ENCODE measurements at regions not wholly inside any gene's neighbourhood (a gene's known extent, or its start where the extent isn't known, plus 50 kb on each side); places are given as distances from the start of the nearest gene placed in this dataset.

DNA sequence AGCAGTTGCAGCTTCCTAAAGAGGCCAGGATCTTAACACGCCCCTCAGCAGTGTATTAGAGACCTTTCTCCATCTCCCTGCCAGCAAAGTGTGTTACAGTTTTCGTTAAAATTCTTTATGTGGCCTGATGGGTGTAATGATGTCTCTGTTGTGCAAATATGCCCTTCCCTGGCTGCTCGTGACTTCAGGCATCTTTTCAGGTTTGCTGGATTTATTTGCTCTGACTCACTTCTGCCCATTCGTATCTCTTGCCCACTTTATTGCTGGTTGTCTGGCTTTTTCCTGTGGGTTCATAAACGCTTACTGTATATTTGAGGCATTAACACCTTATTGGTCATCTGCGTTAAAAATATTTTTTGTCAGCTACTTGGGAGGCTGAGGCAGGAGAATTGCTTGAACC is 134.5 kb downstream of the ASB1 start:
- no peak for DNase-seq (ENCODE audit: low read depth)

- DNase-seq (ENCODE audit: low read depth) = no peak
These were observed 135.7 kb downstream of the ASB1 start for GRCh38 chr2:238562446-238562845.

DNA sequence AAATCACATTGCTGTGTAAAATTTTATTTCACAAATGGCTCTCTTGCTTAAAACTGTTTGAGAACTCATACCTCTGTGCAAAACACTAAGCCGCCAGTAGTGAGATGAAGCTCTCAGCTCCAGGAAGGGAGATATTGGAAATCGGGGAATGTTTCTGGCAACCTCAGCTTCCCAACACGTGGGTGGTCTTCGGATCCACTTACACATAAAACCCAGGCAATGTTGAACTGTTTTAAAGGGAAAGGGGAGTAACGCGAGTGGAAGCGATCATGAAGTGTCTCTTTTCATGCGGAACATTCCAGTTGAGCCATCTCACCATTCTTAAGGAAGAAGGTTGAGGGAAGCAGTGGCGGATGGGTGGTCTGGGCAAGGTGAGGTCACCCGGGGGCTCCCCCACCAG is 136.8 kb downstream of the ASB1 start:
- DNase-seq (ENCODE audit: low read depth) = no peak

DNA sequence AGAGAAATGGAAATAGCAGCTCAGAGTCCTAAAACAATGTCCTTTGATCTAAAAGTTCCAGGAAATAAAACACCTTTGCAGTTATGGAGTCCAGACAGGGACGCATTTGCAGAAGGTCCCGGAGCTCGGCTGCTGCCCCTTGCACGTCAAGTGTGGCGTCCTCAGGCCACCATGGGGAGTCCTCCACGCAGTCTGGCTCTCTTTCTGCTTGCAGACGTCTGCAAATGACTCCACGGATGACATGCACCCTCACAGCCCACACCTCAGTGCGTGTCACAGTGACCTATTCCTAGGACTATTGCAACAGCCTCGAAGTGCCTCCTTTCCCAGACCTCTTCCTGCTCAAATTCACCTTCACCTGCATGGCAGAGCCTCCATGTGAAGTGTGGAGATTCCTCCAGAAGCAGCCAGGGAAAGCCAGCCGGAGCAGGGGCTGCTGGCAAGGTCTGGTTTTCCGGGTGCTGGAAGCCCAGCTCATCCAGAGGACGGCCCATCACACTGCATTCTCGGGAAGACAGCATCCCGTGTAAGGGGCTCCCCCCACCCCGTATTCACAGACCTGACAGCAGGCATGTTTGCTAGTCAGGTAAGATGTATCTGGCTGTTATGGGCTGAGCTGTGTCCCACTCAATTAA is 137.7 kb downstream of the ASB1 start:
- no peak for DNase-seq (ENCODE audit: low read depth)

DNA sequence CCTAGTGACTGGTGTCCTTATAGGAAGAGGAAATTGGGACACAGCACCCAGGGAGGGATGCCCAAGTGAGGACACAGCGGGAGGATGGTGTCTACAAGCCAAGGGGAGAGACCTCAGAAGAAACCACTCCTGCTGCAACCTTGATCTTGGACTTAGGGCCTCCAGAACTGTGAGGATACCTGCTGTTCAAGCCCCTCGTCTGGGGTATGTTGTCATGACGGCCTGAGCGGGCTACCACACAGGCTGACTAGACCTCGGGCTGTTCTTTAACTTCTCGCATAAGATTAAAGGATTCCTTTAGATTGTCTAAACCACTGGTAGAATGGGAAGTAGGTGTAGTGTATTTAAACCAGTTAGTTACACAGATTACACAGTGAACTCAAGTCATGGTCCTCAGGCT is 138.3 kb downstream of the ASB1 start:
- DNase-seq (ENCODE audit: low read depth) = no peak

DNA sequence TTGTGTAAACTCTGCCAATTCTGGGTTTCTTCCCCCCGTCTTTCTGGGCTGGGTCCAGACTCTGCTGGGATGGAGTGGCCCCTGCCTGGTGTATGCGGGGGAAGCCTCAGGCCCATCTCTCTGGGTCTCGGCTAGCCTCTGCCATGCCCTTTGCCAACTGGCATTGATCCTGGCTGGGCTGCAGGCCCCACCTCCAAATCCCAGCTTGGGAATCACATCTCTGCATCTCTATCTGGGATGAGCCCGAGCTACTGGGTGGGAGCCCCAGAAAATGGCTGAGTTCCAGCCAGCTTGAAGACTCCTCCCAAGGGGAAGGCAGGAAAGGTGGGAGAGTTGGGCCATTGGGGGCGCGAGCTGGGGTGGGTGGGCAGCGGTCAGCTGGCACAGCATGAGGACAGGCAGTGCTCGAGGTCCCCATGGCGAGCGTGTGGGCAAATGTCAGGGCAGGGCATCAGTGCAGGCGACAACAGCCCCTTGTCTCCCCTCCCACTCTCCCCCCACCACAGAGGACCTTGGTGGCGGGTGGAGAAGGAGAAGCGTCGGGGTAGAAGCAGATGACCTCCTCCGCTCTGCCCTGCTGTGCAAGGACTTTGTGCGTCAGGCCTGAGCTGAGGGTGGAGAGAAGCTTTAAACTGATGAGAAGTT is 139.4 kb downstream of the ASB1 start:
- no peak for DNase-seq (ENCODE audit: low read depth)

- DNase-seq (ENCODE audit: low read depth) = no peak
These were observed 140.5 kb downstream of the ASB1 start for GRCh38 chr2:238567067-238567855.

DNA sequence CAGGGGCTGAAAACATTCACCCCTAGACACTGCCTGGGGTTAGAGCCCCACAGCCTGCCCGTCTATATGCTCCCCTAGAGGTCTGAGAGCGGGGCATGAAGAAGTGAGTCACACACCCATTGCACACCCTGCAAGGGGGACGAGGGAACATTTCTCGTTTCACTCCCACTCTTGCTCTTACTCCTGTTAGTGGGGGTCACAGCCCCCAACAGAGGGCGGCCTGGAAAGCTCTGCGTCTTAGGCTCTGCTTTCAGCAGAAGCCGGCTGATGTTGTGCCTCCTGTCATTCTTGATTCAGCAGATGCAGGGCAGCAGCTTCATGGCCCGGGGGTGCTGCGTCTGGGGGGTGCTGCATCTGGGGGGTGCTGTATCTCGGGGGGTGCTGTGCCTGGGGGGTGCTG is 141.3 kb downstream of the ASB1 start:
- DNase-seq (ENCODE audit: low read depth) = no peak

DNA sequence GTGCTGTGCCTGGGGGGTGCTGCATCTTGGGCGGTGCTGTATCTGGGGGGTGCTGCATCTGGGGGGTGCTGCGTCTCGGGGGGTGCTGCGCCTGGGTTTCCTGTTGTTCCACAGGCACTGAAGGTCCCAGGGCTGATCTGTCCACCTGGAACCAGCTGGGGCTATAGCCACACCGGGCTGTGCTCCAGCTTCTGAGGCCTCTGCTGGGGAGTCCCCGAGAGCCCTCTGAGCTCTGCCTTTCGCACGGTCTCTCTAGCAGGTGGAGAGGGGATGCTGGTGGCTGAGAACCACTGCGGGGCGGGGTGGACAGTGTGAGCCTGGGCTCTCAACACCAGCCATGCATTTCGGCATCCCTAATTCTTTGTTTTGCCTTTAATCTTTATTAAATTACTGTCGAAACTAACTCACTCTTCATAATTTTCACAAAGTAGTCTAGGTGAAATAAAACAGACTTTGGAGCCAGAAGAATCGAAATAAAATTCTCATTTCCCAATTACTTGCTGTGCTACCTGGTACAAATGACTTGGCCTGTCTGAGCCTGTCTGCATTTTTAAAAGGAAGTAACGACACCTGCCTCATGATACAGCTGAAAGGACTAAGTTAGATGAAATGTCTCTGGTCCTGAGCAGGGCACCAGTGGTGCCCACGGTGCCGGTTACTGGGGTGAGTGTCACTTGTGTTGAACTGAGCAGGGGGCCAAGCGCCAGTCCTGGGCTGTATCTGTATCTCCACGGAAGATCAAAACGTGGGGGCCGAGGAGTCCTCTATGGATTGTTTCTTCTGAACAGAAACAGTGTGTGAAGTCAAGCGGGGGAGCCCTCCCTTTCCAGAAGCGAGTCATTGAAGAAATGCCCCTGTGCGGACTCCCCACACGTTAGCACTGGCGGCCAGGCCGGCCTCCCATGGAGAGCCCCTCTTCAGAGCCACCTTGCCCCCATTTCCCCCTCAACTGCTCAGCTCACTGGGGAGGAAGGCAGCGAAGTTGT is 142.0 kb downstream of the ASB1 start:
- no peak for DNase-seq (ENCODE audit: low read depth)

DNA sequence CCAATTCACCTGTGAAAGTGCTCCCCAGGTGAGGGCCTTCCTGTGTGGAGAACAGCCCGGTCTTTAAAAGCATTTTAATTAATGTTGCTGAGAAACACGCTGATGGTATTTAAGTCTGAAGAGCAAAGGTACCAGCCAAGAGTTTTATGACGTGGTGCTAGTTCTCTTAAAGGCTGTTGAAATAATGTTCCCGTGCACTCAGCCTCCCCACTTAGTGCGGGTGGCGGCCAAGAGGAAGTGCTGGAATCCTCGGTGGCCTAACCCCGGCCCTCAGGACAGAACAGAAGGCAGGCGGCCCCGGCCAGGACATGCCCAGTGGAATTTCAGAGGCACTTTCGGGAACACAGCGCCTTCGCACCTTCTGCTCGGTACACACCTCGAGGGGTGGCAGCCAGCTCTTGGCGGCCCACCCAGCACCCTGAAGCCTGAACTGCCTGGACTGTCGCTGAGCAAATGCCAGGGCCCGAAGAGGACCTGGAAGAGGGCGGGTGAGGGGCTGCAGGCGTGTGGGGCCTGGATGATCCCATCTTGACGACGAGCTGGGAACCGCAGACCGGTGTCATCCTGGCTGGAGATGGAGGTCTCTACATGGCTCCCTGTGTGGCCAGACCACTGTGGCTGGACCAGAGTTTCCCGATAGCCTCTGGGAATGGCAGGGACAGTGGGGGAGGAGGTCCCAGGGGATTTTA is 142.9 kb downstream of the ASB1 start:
- no peak for DNase-seq (ENCODE audit: low read depth)

DNA sequence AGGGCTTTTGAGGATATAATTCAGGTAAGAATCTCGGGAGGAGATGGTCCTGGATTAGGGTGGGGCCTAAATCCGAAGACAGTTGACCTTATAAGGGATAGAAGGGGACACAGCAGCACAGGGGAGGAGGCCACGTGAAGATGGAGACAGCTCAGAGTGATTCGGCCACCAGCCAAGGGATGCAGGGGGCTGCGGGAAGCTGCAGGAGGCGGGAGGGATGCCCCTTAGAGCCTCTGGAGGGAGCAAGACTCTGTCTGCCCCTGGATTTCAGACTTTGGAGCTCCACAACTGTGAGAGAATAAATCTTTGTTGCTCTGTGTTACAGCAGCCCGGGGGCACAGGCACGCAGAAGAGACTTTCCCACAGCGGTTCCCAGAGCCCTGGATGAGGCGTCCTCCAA is 143.7 kb downstream of the ASB1 start:
- DNase-seq (ENCODE audit: low read depth) = no peak

DNA sequence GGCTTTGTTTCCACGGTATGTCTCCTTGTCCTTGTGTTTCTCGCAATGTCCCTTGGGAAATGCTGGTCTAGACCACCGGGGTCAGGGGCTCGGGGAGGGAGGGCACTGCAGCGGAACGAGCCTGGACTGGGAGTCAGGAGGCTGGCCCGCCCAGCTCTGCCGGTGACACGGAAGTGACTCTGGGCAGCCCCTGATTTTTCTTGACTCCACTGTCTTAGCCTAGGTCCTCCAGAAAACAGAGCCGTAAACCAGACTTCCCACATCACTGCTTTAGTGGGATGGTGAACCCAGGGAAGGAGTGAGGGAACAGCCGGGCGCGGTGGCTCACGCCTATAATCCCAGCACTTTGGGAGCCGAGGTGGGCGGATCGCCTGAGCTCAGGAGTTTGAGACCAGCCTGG is 144.2 kb downstream of the ASB1 start:
- DNase-seq (ENCODE audit: low read depth) = no peak

DNA sequence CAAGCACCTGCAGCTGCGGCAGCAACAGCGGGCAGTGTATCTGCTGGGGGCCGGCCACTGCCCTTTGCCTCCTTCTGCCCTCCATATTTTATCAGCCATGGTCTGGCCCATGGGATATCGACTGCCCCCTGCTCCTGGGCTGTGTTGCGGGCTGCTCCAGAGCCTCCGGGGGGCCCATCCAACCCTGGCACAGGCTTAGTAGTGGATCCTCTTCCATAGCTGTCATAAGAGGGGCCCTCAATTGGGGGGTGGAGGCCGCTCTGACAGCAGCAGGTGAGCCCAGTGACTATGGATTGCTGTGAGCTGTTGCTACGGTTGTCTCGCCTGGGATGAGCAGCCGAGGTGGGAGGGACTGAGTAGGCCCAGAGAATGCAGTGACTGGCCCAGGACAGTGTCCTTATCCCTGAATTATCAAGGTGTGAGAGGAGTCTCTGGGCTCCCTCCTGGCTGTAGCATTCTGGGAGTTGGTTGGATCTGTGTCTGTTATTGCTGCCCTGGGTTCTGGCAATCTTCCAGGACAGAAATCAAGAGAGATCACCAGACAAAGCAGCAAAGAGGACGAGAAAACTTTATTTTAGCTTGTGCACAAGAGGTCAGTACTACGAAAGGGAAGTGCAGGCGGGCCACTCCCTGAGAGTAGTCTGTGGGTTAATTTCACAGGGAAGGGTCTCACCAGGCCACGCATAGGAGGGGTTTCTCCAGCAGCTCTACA is 145.1 kb downstream of the ASB1 start:
- DNase-seq (ENCODE audit: low read depth) = no peak

DNA sequence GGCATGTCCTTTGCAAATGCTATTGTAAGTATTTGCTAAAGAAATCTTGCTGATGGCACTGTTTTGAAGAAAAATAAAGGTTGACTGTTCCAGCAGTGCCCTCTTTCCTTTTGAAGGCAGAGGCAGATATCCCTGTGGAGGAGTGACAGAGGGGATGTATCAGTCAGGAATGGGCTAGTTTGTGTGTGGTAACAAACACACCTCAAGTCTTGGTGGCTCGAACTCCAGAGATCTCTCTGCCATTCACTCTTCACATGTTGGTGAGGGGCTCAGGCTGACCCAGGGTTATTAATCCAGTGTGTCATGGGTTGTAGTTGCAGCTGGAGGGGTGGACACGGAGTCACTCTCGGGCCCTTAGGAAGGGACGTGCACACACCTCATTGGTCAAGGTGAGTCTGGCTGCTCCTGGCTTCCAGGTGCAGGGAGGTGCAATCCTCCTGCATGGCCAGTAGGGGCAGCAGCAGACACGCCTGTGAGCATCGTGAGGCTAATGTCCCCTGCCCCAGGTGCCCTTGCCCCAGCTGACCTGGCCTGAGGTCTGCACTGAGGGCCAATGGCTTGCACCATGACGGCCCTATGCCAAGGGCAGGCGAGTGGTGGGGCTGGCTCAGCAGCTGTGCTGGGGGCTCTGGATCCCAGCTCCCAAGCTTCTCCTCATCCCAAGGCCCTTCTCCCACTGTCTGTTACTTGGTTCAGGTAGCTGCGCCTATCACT is 146.5 kb downstream of the ASB1 start:
- no peak for DNase-seq (ENCODE audit: low read depth)

- DNase-seq (ENCODE audit: low read depth) = no peak
These were observed 147.2 kb downstream of the ASB1 start for GRCh38 chr2:238573916-238574315.

GRCh38 chr2:238574490-238575271 is 148.0 kb downstream of the ASB1 start:
- DNase-seq (ENCODE audit: low read depth) = no peak

DNA sequence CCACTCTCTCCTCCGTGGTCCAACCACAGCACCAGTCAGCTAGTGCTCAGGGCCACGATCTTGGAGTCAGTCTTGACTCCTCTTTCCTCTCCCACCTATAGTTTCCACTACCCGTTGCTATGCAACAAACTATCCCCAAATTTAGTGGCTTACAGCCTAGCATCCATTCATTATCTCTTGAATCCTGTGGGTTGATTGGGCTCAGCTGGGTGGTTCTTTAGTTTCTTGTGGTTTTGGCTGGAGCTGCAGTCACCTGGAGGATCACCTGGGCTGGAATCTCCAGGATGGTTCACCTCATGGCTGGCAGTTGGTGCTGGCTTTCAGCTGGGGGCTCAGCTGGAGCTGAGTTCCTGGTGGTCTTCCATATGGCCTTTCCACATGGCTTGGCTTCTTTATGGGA is 149.9 kb downstream of the ASB1 start:
- DNase-seq (ENCODE audit: low read depth) = no peak

DNA sequence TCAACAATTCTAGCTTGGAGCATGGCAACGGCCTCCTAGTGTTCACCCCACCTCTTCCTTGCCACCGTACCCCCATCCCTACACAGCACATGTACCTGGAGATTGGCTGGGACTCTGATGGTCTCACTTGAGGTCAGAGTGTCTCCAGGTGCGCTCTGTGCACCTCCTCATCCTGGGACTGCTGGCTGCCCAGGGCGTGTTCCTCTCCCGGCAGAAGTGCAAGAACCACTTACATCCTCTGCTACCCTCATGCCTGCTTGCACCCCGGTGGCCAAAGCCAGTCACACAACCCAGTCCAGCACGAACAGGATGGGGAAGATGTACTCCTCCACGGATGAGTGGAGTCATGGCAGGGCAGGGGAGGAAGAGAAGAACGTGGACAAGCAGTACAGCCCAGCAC is 151.5 kb downstream of the ASB1 start:
- DNase-seq (ENCODE audit: low read depth) = no peak

GRCh38 chr2:238580486-238580885 is 153.8 kb downstream of the ASB1 start:
- no peak for DNase-seq (ENCODE audit: low read depth)
